ENCODE measurements at regions not wholly inside any gene's neighbourhood (a gene's known extent, or its start where the extent isn't known, plus 50 kb on each side); places are given as distances from the start of the nearest gene placed in this dataset.

DNA sequence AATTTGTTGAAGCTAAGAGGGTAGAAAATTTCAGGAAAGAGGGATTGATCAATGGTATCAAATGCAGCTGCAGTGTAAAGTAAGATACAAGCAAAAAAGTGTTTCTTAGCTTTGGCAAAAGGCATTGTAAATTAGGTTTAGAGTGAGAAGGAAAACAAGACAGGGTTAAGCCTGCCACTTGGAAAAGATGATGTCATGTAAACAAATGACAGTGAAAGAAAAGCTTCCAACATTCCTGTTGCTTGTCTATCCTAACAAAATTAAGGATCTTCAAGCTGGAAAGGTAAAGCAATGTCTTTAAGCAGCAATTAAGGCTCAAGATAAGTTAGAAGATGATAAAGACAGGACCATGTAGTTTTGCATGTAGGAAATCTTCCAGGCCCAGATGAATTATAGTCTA, 139.1 kb upstream of the PPP2R2B start:
- no peak for ATAC-seq
- no peak for TF ChIP-seq TCF4 (CRISPR knock-in tag; IDR thresholded peaks at IDR 0.05; ENCODE audit: borderline replicate concordance)
- TF ChIP-seq PPARA (CRISPR knock-in tag; IDR thresholded peaks at IDR 0.05; ENCODE audit: borderline replicate concordance): no peak
- TF ChIP-seq, protein P1, sequence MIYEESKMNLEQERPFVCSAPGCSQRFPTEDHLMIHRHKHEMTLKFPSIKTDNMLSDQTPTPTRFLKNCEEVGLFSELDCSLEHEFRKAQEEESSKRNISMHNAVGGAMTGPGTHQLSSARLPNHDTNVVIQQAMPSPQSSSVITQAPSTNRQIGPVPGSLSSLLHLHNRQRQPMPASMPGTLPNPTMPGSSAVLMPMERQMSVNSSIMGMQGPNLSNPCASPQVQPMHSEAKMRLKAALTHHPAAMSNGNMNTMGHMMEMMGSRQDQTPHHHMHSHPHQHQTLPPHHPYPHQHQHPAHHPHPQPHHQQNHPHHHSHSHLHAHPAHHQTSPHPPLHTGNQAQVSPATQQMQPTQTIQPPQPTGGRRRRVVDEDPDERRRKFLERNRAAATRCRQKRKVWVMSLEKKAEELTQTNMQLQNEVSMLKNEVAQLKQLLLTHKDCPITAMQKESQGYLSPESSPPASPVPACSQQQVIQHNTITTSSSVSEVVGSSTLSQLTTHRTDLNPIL (CRISPR knock-in tag; IDR thresholded peaks at IDR 0.05; ENCODE audit: low read depth): no peak
- no peak for TF ChIP-seq OSR1 (CRISPR knock-in tag; IDR thresholded peaks at IDR 0.05)
- no peak for TF ChIP-seq ZNF8 (CRISPR knock-in tag; IDR thresholded peaks at IDR 0.05)
- no peak for TF ChIP-seq RARB (CRISPR knock-in tag; IDR thresholded peaks at IDR 0.05)
- TF ChIP-seq SNAI2 (CRISPR knock-in tag; IDR thresholded peaks at IDR 0.05): no peak

DNA sequence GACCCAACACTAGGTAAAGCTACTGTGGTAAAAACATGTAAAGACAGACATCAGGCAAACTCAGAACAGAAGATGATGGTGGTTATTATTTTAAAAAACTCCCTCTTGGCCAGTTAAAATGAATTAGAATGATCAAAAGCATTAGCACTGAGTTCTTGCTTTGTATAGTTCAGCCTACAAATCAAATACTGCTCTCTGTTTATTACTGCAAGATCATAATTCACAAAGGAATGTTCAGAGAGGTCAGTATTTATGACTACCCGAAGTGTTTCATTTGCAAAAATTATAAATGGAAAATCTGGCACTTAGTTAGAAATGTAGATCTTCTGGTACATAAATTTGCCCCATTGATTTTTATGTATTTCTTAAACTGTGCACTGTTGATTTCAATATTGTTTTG, 140.3 kb upstream of the PPP2R2B start:
- no peak for ATAC-seq
- TF ChIP-seq, protein P2, sequence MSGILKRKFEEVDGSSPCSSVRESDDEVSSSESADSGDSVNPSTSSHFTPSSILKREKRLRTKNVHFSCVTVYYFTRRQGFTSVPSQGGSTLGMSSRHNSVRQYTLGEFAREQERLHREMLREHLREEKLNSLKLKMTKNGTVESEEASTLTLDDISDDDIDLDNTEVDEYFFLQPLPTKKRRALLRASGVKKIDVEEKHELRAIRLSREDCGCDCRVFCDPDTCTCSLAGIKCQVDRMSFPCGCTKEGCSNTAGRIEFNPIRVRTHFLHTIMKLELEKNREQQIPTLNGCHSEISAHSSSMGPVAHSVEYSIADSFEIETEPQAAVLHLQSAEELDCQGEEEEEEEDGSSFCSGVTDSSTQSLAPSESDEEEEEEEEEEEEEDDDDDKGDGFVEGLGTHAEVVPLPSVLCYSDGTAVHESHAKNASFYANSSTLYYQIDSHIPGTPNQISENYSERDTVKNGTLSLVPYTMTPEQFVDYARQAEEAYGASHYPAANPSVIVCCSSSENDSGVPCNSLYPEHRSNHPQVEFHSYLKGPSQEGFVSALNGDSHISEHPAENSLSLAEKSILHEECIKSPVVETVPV (CRISPR knock-in tag; IDR thresholded peaks at IDR 0.05): no peak
- TF ChIP-seq, protein P3, sequence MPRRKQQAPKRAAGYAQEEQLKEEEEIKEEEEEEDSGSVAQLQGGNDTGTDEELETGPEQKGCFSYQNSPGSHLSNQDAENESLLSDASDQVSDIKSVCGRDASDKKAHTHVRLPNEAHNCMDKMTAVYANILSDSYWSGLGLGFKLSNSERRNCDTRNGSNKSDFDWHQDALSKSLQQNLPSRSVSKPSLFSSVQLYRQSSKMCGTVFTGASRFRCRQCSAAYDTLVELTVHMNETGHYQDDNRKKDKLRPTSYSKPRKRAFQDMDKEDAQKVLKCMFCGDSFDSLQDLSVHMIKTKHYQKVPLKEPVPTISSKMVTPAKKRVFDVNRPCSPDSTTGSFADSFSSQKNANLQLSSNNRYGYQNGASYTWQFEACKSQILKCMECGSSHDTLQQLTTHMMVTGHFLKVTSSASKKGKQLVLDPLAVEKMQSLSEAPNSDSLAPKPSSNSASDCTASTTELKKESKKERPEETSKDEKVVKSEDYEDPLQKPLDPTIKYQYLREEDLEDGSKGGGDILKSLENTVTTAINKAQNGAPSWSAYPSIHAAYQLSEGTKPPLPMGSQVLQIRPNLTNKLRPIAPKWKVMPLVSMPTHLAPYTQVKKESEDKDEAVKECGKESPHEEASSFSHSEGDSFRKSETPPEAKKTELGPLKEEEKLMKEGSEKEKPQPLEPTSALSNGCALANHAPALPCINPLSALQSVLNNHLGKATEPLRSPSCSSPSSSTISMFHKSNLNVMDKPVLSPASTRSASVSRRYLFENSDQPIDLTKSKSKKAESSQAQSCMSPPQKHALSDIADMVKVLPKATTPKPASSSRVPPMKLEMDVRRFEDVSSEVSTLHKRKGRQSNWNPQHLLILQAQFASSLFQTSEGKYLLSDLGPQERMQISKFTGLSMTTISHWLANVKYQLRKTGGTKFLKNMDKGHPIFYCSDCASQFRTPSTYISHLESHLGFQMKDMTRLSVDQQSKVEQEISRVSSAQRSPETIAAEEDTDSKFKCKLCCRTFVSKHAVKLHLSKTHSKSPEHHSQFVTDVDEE (CRISPR knock-in tag; IDR thresholded peaks at IDR 0.05): no peak
- TF ChIP-seq OSR1 (CRISPR knock-in tag; IDR thresholded peaks at IDR 0.05) (no peak), ISL1 (CRISPR knock-in tag; IDR thresholded peaks at IDR 0.05) (no peak), ZNF70 (CRISPR knock-in tag; IDR thresholded peaks at IDR 0.05) (no peak), ZFP30 (CRISPR knock-in tag; IDR thresholded peaks at IDR 0.05) (no peak), TCF4 (CRISPR knock-in tag; IDR thresholded peaks at IDR 0.05; ENCODE audit: borderline replicate concordance) (no peak), BACH2 (CRISPR knock-in tag; IDR thresholded peaks at IDR 0.05; ENCODE audit: borderline replicate concordance) (no peak), ZC3H10 (CRISPR knock-in tag; IDR thresholded peaks at IDR 0.05) (no peak), ZFP3 (CRISPR knock-in tag; IDR thresholded peaks at IDR 0.05) (no peak), CSDC2 (CRISPR knock-in tag; IDR thresholded peaks at IDR 0.05) (no peak), PPARA (CRISPR knock-in tag; IDR thresholded peaks at IDR 0.05; ENCODE audit: borderline replicate concordance) (no peak), ZNF8 (CRISPR knock-in tag; IDR thresholded peaks at IDR 0.05) (no peak), SNAI2 (CRISPR knock-in tag; IDR thresholded peaks at IDR 0.05) (no peak)
- TF ChIP-seq, protein P1 (CRISPR knock-in tag; IDR thresholded peaks at IDR 0.05; ENCODE audit: low read depth): no peak
- TF ChIP-seq, protein P4, sequence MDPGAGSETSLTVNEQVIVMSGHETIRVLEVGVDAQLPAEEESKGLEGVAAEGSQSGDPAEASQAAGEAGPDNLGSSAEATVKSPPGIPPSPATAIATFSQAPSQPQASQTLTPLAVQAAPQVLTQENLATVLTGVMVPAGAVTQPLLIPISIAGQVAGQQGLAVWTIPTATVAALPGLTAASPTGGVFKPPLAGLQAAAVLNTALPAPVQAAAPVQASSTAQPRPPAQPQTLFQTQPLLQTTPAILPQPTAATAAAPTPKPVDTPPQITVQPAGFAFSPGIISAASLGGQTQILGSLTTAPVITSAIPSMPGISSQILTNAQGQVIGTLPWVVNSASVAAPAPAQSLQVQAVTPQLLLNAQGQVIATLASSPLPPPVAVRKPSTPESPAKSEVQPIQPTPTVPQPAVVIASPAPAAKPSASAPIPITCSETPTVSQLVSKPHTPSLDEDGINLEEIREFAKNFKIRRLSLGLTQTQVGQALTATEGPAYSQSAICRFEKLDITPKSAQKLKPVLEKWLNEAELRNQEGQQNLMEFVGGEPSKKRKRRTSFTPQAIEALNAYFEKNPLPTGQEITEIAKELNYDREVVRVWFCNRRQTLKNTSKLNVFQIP (CRISPR knock-in tag; IDR thresholded peaks at IDR 0.05; ENCODE audit: borderline replicate concordance, low read depth): no peak
- TF ChIP-seq, protein P5, sequence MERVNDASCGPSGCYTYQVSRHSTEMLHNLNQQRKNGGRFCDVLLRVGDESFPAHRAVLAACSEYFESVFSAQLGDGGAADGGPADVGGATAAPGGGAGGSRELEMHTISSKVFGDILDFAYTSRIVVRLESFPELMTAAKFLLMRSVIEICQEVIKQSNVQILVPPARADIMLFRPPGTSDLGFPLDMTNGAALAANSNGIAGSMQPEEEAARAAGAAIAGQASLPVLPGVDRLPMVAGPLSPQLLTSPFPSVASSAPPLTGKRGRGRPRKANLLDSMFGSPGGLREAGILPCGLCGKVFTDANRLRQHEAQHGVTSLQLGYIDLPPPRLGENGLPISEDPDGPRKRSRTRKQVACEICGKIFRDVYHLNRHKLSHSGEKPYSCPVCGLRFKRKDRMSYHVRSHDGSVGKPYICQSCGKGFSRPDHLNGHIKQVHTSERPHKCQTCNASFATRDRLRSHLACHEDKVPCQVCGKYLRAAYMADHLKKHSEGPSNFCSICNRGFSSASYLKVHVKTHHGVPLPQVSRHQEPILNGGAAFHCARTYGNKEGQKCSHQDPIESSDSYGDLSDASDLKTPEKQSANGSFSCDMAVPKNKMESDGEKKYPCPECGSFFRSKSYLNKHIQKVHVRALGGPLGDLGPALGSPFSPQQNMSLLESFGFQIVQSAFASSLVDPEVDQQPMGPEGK (CRISPR knock-in tag; IDR thresholded peaks at IDR 0.05; ENCODE audit: borderline replicate concordance): no peak

DNA sequence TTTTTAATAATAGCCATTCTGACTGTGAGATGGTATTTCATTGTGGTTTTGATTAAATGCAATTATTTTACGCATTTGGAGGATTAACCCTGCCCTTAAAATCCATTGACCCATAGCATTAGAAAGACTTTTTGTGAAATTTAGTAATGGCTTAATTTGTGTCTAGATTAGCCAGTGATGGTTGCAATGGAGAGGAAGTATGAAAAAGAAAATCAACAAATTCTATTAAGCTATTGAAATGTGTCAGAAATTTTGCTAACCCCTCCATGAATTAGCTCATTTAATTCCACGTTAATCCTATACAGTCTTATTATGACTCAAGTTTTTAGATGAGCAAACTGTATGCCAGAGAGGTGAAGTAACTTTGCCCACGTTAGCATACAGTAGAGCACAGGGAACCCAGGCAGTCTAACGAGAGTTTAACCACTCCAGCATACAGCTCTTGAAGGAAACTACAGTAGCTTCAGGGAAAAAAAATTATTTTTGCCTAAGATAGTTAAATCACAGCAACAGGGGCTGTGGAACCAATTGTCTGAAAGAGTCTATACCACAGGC, 158.2 kb upstream of the PPP2R2B start:
- ATAC-seq: no peak
- no peak for TF ChIP-seq ISL1 (CRISPR knock-in tag; IDR thresholded peaks at IDR 0.05)
- TF ChIP-seq, protein P3 (CRISPR knock-in tag; IDR thresholded peaks at IDR 0.05): no peak
- TF ChIP-seq ZC3H10 (CRISPR knock-in tag; IDR thresholded peaks at IDR 0.05): no peak
- no peak for TF ChIP-seq BACH2 (CRISPR knock-in tag; IDR thresholded peaks at IDR 0.05; ENCODE audit: borderline replicate concordance)
- TF ChIP-seq, protein P5 (CRISPR knock-in tag; IDR thresholded peaks at IDR 0.05; ENCODE audit: borderline replicate concordance): no peak
- TF ChIP-seq ZFP30 (CRISPR knock-in tag; IDR thresholded peaks at IDR 0.05): no peak
- TF ChIP-seq TOX (CRISPR knock-in tag; IDR thresholded peaks at IDR 0.05; ENCODE audit: borderline replicate concordance): no peak
- TF ChIP-seq CSDC2 (CRISPR knock-in tag; IDR thresholded peaks at IDR 0.05): no peak
- no peak for TF ChIP-seq ZFP3 (CRISPR knock-in tag; IDR thresholded peaks at IDR 0.05)

Data from SK-N-SH treated with all-trans-retinoic acid at 6 μM for 48 hours (cell line).